Neural progenitor cell (in vitro differentiated cells): ENCODE measurements at regions not wholly inside any gene's neighbourhood (a gene's known extent, or its start where the extent isn't known, plus 50 kb on each side); places are given as distances from the start of the nearest gene placed in this dataset.

Experiments used
- DNase-seq: peaks from one replicate; pipeline ENCODE4 v3.0.0-alpha.2; 2016; ENCODE audit warnings: low spot score
- H2AFZ ChIP-seq: fragments of 200-600 bp; sonication (generic); replicated peaks from 2 replicates; pipeline ENCODE4 v1.6.1; 2016; ENCODE audit warnings: antibody characterized with exemption
- H3F3A ChIP-seq: fragments of 200-600 bp; sonication (generic); 2 replicates; pipeline ENCODE4 v1.6.1; 2016; ENCODE audit warnings: antibody characterized with exemption, low read depth
- H3K27ac ChIP-seq: fragments of 200-600 bp; sonication (generic); 2 replicates; pipeline ENCODE4 v1.5.1; 2016; ENCODE audit warnings: mild to moderate bottlenecking
- H3K27me3 ChIP-seq: fragments of 200-600 bp; sonication (generic); 2 replicates; pipeline ENCODE4 v1.6.1; 2016; ENCODE audit warnings: mild to moderate bottlenecking, moderate library complexity
- H3K36me3 ChIP-seq: fragments of 200-600 bp; sonication (generic); 2 replicates; pipeline ENCODE4 v1.5.1; 2016
- H3K4me1 ChIP-seq: fragments of 200-600 bp; sonication (generic); 2 replicates; pipeline ENCODE4 v1.6.1; 2016; ENCODE audit warnings: mixed run types
- H3K4me2 ChIP-seq: fragments of 200-600 bp; sonication (generic); 2 replicates; pipeline ENCODE4 v1.6.1; 2016
- H3K4me3 ChIP-seq: fragments of 200-600 bp; sonication (generic); 2 replicates; pipeline ENCODE4 v1.5.1; 2016
- H3K79me2 ChIP-seq: fragments of 200-600 bp; sonication (generic); 2 replicates; pipeline ENCODE4 v1.6.1; 2016; ENCODE audit warnings: low read depth
- H3K9ac ChIP-seq: fragments of 200-600 bp; sonication (generic); 2 replicates; pipeline ENCODE4 v1.6.1; 2016
- H3K9me3 ChIP-seq: fragments of 200-600 bp; sonication (generic); 2 replicates; pipeline ENCODE4 v1.5.1; 2016; ENCODE audit warnings: low read depth
- H4K20me1 ChIP-seq: fragments of 200-600 bp; sonication (generic); 2 replicates; pipeline ENCODE4 v1.6.1; 2016; ENCODE audit warnings: low read depth
- H3K27ac Mint-ChIP-seq: 3 replicates; pipeline ENCODE4 v1.8.0; 2021; ENCODE audit warnings: mixed read lengths
- H3K27me3 Mint-ChIP-seq: 2 replicates; pipeline ENCODE4 v1.8.0; 2022; ENCODE audit warnings: low read depth, mild to moderate bottlenecking, inconsistent platforms, moderate library complexity, mixed read lengths; ENCODE audit not compliant: insufficient read depth
- H3K36me3 Mint-ChIP-seq: 3 replicates; pipeline ENCODE4 v1.8.0; 2021; ENCODE audit warnings: mixed read lengths
- H3K4me1 Mint-ChIP-seq: 3 replicates; pipeline ENCODE4 v1.8.0; 2021; ENCODE audit warnings: mixed read lengths
- H3K4me3 Mint-ChIP-seq: 3 replicates; pipeline ENCODE4 v1.8.0; 2021; ENCODE audit warnings: mild to moderate bottlenecking, moderate library complexity, mixed read lengths
- H3K9me3 Mint-ChIP-seq: 3 replicates; pipeline ENCODE4 v1.8.0; 2020; ENCODE audit warnings: mixed read lengths
- EZH2 ChIP-seq: fragments of 200-600 bp; sonication (generic); IDR thresholded peaks from 2 replicates; pipeline ENCODE4 v1.6.1; 2017; ENCODE audit warnings: antibody characterized with exemption, mild to moderate bottlenecking, moderate library complexity
- EZH2phosphoT487 ChIP-seq: fragments of 200-600 bp; sonication (generic); IDR thresholded peaks from 2 replicates; pipeline ENCODE4 v1.6.1; 2017; ENCODE audit warnings: antibody characterized with exemption
- TF ChIP-seq, protein P1 (sequence below): fragments of 200-600 bp; sonication (generic); IDR thresholded peaks from 2 replicates; pipeline ENCODE4 v1.5.1; 2017; ENCODE audit warnings: antibody characterized with exemption, mild to moderate bottlenecking

DNA sequence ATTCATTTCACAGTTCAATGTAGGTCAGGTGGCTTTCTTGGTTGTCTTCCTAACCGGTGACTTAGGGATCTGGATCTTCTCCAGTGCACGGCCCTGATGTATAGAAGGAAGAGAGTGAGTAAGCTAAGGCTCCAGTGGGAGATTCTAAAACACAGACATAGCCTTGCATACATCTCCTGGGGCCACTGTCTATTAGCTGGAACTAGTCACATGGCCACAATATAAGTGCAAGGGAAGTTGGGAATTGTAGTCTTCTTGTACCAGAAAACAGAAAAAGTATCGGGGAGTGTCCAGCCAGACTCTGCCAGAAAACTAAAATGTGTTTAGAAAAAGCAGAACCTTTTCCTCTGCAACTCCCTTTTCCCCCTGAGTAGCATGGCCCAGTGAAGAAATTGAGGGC lies 531.6 kb downstream of the VRK1 start:
- H3K4me3 ChIP-seq, result no peak overlapping the region
- TF ChIP-seq, protein P1, sequence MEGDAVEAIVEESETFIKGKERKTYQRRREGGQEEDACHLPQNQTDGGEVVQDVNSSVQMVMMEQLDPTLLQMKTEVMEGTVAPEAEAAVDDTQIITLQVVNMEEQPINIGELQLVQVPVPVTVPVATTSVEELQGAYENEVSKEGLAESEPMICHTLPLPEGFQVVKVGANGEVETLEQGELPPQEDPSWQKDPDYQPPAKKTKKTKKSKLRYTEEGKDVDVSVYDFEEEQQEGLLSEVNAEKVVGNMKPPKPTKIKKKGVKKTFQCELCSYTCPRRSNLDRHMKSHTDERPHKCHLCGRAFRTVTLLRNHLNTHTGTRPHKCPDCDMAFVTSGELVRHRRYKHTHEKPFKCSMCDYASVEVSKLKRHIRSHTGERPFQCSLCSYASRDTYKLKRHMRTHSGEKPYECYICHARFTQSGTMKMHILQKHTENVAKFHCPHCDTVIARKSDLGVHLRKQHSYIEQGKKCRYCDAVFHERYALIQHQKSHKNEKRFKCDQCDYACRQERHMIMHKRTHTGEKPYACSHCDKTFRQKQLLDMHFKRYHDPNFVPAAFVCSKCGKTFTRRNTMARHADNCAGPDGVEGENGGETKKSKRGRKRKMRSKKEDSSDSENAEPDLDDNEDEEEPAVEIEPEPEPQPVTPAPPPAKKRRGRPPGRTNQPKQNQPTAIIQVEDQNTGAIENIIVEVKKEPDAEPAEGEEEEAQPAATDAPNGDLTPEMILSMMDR, result no peak
- no peak for TF ChIP-seq EZH2
- no peak for TF ChIP-seq EZH2phosphoT487
- H4K20me1 ChIP-seq, result no peaks in the 10 kb centered on the region
- H3F3A ChIP-seq, result no peaks in the 10 kb centered on the region
- Mint-ChIP-seq H3K27ac (no peak overlapping the region), H3K27me3 (no peaks in the 10 kb centered on the region), H3K36me3 (no peaks in the 10 kb centered on the region), H3K4me1 (peaks cover 7% of the 10 kb centered on the region), H3K9me3 (no peaks in the 10 kb centered on the region), H3K4me3 (no peak overlapping the region)
- H3K27ac ChIP-seq, result no peak overlapping the region
- no peaks in the 10 kb centered on the region for H3K9me3 ChIP-seq
- H3K27me3 ChIP-seq, result no peaks in the 10 kb centered on the region
- H3K79me2 ChIP-seq, result no peaks in the 10 kb centered on the region
- H3K36me3 ChIP-seq, result no peaks in the 10 kb centered on the region
- H3K4me1 ChIP-seq, result no peaks in the 10 kb centered on the region
- no peak overlapping the region for H3K9ac ChIP-seq
- no peak for DNase-seq
- no peak overlapping the region for H2AFZ ChIP-seq
- no peak overlapping the region for H3K4me2 ChIP-seq

DNA sequence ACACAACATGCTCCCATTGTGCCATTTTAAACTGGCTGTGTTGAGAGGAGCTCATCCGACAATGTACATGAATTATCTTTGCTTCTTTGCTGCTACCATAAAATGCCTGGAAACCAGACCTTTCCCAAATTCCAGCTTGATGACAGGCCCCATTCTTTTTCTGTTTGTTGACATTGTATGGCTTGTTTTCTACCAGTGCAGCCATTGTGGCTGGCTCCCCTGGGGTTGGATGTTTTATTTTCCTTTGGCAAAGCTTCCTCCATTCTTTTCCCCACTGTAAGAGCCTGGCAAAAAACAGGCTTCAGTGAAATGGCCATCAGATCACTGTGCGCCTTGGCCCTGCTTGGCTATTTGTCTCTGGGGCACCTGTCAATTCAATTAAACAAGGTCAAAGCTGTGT lies 532.5 kb downstream of the VRK1 start:
- no peaks in the 10 kb centered on the region for H3K27me3 Mint-ChIP-seq
- H3K79me2 ChIP-seq, result no peaks in the 10 kb centered on the region
- no peaks in the 10 kb centered on the region for H3K9me3 Mint-ChIP-seq
- H3F3A ChIP-seq, result no peaks in the 10 kb centered on the region
- H3K36me3 ChIP-seq, result no peaks in the 10 kb centered on the region
- no peaks in the 10 kb centered on the region for H3K36me3 Mint-ChIP-seq
- H3K27ac ChIP-seq, result no peak overlapping the region
- no peak overlapping the region for H2AFZ ChIP-seq
- H3K4me1 ChIP-seq, result no peaks in the 10 kb centered on the region
- no peaks in the 10 kb centered on the region for H3K27me3 ChIP-seq
- H3K4me3 ChIP-seq, result no peak overlapping the region
- H3K27ac Mint-ChIP-seq, result no peak overlapping the region
- no peaks in the 10 kb centered on the region for H4K20me1 ChIP-seq
- peaks cover 7% of the 10 kb centered on the region for H3K4me1 Mint-ChIP-seq
- H3K4me3 Mint-ChIP-seq, result no peak overlapping the region
- no peaks in the 10 kb centered on the region for H3K9me3 ChIP-seq
- no peak overlapping the region for H3K4me2 ChIP-seq
- DNase-seq, result peak; percentile 18
- H3K9ac ChIP-seq, result no peak overlapping the region
- TF ChIP-seq EZH2, result no peak
- TF ChIP-seq EZH2phosphoT487, result no peak
- TF ChIP-seq, protein P1, result no peak

DNA sequence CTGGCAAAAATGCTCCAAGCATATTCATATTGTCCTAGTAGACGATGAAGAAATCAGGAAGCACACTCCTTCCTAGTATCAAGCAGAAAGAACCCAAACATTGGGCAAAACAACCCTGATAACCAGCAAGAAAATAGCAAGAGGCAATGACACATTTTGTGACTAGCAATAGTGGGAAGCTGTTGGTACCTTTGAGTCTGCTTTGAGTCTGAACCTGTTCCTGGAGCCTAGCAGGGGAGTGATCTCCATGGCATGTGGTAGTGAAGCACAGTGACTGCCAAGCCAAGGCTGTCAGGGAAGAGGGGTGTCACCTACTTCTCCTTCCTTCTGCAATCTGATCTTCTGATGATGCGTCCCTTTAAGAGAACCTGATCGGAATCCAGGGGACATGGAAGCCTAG lies 533.9 kb downstream of the VRK1 start:
- no peaks in the 10 kb centered on the region for H3K36me3 ChIP-seq
- TF ChIP-seq, protein P1, result no peak
- TF ChIP-seq EZH2, result no peak
- no peak for TF ChIP-seq EZH2phosphoT487
- no peak for DNase-seq
- no peak overlapping the region for H3K27ac Mint-ChIP-seq
- no peaks in the 10 kb centered on the region for H3K9me3 ChIP-seq
- H2AFZ ChIP-seq, result no peak overlapping the region
- H3K9me3 Mint-ChIP-seq, result no peaks in the 10 kb centered on the region
- H3K4me3 Mint-ChIP-seq, result no peak overlapping the region
- no peak overlapping the region for H3K9ac ChIP-seq
- H3K4me2 ChIP-seq, result no peak overlapping the region
- H3K4me3 ChIP-seq, result no peak overlapping the region
- no peaks in the 10 kb centered on the region for H3K36me3 Mint-ChIP-seq
- H3K27ac ChIP-seq, result no peak overlapping the region
- H3K79me2 ChIP-seq, result no peaks in the 10 kb centered on the region
- H3K4me1 ChIP-seq, result no peaks in the 10 kb centered on the region
- H3K27me3 Mint-ChIP-seq, result no peaks in the 10 kb centered on the region
- H4K20me1 ChIP-seq, result no peaks in the 10 kb centered on the region
- H3K27me3 ChIP-seq, result no peaks in the 10 kb centered on the region
- peaks cover 7% of the 10 kb centered on the region for H3K4me1 Mint-ChIP-seq
- H3F3A ChIP-seq, result no peaks in the 10 kb centered on the region

DNA sequence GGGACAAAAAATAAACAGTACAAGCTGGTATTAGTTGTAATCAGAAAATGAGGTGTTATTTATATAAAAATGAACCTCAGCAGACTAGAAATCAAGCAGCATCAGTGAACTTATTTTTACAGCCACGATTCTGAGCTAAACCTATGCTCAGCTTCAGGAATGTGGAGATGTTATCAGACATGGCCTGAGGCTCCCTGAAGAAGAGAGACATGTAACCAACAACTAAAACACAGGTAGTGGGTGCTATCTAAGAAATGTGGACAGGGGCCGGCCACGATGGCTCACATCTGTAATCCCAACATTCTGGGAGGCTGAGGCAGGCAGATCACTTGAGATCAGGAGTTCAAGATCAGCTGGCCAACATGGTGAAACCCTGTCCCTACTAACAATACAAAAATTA lies 534.3 kb downstream of the VRK1 start:
- no peak for DNase-seq
- no peaks in the 10 kb centered on the region for H3K79me2 ChIP-seq
- no peaks in the 10 kb centered on the region for H3K27me3 ChIP-seq
- no peaks in the 10 kb centered on the region for H3K36me3 ChIP-seq
- Mint-ChIP-seq H3K27me3 (no peaks in the 10 kb centered on the region), H3K4me3 (no peak overlapping the region), H3K4me1 (peaks cover 7% of the 10 kb centered on the region), H3K9me3 (no peaks in the 10 kb centered on the region), H3K36me3 (no peaks in the 10 kb centered on the region), H3K27ac (no peak overlapping the region)
- no peak overlapping the region for H3K4me2 ChIP-seq
- H3K4me1 ChIP-seq, result no peaks in the 10 kb centered on the region
- no peak overlapping the region for H3K27ac ChIP-seq
- H3K9me3 ChIP-seq, result no peaks in the 10 kb centered on the region
- TF ChIP-seq, protein P1, result no peak
- TF ChIP-seq EZH2 (no peak), EZH2phosphoT487 (no peak)
- no peaks in the 10 kb centered on the region for H4K20me1 ChIP-seq
- no peak overlapping the region for H2AFZ ChIP-seq
- H3F3A ChIP-seq, result no peaks in the 10 kb centered on the region
- no peak overlapping the region for H3K9ac ChIP-seq
- no peak overlapping the region for H3K4me3 ChIP-seq
